Astrocyte of the spinal cord (primary cell): ENCODE measurements at regions not wholly inside any gene's neighbourhood (a gene's known extent, or its start where the extent isn't known, plus 50 kb on each side); places are given as distances from the start of the nearest gene placed in this dataset.

ENCODE experiments used
- DNase-seq: peaks from one replicate; pipeline ENCODE4 v3.0.0; 2011; ENCODE audit warnings: low read depth, low spot score
- H3K4me3 ChIP-seq: 2 replicates; pipeline ENCODE4 v1.5.1; 2011; ENCODE audit warnings: low read depth, mild to moderate bottlenecking, low read length, moderate library complexity
- in situ Hi-C: cut with HindIII; loops from 2 replicates; pipeline ENCODE4 v1.10.0; 2017; ENCODE audit warnings: low sequenced_read_pairs
- TF ChIP-seq, protein P1 (sequence below): IDR thresholded peaks from 2 replicates; pipeline ENCODE4 v1.5.1; 2012; ENCODE audit warnings: low read depth, mild to moderate bottlenecking, low read length, inconsistent platforms

- TF ChIP-seq, protein P1, sequence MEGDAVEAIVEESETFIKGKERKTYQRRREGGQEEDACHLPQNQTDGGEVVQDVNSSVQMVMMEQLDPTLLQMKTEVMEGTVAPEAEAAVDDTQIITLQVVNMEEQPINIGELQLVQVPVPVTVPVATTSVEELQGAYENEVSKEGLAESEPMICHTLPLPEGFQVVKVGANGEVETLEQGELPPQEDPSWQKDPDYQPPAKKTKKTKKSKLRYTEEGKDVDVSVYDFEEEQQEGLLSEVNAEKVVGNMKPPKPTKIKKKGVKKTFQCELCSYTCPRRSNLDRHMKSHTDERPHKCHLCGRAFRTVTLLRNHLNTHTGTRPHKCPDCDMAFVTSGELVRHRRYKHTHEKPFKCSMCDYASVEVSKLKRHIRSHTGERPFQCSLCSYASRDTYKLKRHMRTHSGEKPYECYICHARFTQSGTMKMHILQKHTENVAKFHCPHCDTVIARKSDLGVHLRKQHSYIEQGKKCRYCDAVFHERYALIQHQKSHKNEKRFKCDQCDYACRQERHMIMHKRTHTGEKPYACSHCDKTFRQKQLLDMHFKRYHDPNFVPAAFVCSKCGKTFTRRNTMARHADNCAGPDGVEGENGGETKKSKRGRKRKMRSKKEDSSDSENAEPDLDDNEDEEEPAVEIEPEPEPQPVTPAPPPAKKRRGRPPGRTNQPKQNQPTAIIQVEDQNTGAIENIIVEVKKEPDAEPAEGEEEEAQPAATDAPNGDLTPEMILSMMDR = no peak
- no peak overlapping the region for H3K4me3 ChIP-seq
- DNase-seq = no peak
- in situ Hi-C loops = no loop called here
These were observed 203.2 kb upstream of the ADAMTS9 start for GRCh38 chr3:64891021-64891420.

GRCh38 chr3:64890466-64890865 is 202.7 kb upstream of the ADAMTS9 start:
- no peak overlapping the region for H3K4me3 ChIP-seq
- no peak for DNase-seq
- TF ChIP-seq, protein P1 = no peak
- in situ Hi-C loops = no loop called here

DNA sequence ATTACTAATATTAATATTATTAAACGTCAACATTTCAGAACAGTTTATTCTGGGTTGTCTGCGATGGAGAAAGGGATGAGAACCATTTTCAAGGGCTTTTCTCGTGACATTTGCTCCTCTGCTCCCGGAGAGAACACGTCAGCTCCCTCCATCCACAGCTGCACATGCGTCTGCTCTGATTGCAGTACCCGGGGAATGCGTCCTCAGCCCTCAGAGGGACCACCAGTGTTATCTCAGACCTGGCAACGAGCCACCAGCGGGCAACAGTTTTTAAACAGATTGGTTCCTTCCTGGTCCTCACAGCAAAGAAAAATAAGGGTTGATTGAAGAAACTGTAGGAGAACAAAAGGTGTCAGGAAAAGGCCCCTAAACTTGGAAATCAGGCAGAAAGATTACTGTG is 202.2 kb upstream of the ADAMTS9 start:
- no peak overlapping the region for H3K4me3 ChIP-seq
- no peak for DNase-seq
- TF ChIP-seq, protein P1 = no peak
- in situ Hi-C loops = no loop called here

GRCh38 chr3:64888840-64889392 is 201.1 kb upstream of the ADAMTS9 start:
- no peak overlapping the region for H3K4me3 ChIP-seq
- TF ChIP-seq, protein P1 = no peak
- in situ Hi-C loops = no loop called here
- no peak for DNase-seq

GRCh38 chr3:64888165-64888564 is 200.4 kb upstream of the ADAMTS9 start:
- no peak overlapping the region for H3K4me3 ChIP-seq
- in situ Hi-C loops = no loop called here
- no peak for DNase-seq
- TF ChIP-seq, protein P1 = no peak

DNA sequence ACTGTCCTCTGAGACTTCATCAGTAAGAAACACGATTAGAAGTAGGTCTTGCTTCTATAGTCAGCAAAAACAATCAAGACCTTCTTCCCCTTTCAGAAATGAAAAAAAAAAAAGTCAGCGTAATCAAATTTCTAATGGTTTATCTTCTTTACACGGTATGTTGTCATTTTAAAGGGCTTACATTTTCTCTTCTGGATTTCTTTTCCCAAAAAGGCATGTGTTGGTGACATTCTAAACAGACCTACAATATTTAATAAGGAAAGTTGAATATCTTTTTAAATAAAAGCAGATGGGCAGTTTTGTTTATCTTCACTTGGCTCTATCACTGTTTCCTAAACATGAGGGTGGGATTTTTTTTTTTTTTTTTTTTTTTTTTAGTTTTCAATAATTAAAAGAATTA is 197.3 kb upstream of the ADAMTS9 start:
- DNase-seq = no peak
- TF ChIP-seq, protein P1 = no peak
- in situ Hi-C loops = no loop called here
- no peak overlapping the region for H3K4me3 ChIP-seq

DNA sequence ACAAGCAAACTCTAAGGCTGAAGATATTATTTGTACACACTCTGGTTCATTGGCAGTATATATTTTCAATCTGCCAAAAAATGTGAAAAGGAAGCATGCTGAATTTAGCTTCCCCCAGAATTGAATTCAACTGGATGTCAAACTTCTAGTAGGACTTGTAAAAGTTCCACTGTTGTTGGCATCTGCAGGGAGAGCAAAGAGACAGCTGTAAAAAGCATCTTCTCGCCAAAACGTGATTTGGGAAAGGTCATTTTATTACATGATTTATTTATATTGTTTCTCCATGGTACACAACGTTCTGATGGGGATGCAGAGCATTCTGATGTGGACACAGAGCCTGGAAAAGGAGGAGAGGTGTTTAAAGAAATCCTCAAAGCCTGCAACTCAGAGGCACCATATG is 196.7 kb upstream of the ADAMTS9 start:
- in situ Hi-C loops = no loop called here

More for the DNA sequence above, 196.7 kb upstream of the ADAMTS9 start:
- TF ChIP-seq, protein P1 = no peak
- no peak overlapping the region for H3K4me3 ChIP-seq
- no peak for DNase-seq
